HG03378 (cell line): ENCODE measurements at regions not wholly inside any gene's neighbourhood (a gene's known extent, or its start where the extent isn't known, plus 50 kb on each side); places are given as distances from the start of the nearest gene placed in this dataset.
A peak's percentile ranks its signal among the peaks of the same experiment; 100 is the strongest.

Experiments
- ATAC-seq: cut with Tn5 transposase; IDR thresholded peaks from one replicate; pipeline ENCODE4 v1.9.1; 2021; ENCODE audit warnings: mild to moderate bottlenecking, moderate library complexity; ENCODE audit not compliant: unreplicated experiment

DNA sequence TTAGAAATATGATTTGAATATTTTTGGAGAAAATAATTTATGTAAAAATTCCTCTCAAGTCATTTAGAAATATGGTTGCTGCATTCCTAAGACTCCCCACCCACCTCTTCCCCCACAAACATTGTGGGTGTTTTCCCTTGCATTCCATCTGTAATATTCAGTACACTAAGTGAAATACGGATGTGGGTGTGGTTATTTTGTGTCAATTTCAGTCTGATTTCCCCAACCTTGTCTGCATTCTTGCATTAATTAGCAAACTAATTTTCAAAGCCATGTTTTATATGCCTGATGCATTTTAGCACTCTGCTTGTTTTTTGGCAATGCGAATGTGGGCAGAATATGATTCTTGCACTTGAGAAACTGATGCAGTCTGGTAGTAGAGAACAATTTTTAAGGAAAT, 408.3 kb upstream of the RGMA start:
- no peak for ATAC-seq

DNA sequence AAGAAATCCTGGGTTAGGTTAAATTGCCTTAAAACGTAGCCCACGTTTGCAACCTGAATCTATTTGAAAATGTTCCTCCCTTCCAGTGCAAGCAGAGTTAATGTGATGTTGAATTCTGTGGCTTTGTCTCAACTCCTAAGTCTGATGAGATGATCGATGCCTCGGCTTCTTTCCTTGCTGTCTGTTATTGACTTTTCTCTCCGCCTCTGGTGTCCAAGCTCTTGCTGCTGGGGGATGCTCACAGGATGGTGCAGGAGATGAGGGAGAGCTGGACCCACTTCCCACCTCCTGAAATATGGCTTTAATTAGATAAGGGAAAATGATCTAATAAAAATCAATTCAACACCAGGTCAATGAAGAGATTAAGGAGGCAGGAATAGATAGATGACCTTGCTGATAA, 407.9 kb upstream of the RGMA start:
- no peak for ATAC-seq

DNA sequence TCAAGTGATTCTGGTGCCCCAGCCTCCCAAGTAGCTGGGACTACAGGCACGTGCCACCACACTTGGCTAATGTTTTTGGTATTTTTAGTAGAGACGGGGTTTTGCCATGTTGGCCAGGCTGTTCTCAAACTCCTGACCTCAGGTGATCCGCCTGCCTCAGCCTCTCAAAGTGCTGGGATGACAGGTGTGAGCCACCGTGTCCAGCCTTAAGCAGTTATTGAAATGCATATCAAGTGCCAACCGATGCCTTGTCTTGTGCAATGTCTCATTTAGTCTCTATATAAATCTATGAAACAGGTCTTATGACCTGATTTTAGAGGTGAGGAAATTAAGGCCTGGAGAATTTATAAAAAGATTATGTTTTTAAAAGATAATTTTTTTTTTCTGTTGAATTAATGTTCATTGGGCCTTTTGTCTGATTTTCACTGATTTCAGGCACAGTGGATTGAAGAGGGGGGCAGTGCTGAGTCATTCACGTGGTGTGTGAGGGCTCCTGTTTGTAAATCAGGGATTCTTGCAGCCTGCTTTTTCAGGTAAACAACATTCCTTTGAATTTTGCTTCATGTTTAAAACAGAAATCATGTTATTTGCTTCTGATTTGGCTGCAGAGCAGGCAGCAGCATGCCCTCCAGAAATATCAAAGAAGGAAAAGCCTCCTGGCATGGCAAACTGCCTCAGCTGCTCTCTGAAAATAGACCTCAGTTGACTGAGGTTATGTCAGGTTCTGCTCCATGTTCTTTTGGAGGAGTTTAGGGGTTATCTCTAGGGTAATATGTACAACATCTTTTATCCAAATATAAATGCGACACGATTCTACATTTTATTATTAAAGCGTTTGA, 407.0 kb upstream of the RGMA start:
- ATAC-seq = no peak

DNA sequence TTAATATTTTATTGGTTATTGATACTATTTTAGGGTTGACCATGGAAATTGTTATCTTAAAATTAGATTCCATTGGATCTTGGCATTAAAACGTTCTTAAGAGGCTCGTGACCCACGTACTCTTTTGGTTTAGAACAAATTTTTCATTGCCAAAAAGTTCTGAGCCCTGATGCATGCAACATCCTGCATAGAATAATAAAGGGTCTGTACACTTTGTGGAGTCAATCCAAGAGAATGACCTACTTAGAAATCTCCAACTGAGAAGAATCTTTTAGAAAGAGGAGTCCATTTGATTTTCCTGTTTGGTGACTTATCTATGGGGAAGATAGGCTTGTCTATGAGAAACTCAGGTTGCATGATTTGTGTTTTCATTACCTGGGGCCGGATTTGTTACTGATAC, 404.2 kb upstream of the RGMA start:
- ATAC-seq = no peak

DNA sequence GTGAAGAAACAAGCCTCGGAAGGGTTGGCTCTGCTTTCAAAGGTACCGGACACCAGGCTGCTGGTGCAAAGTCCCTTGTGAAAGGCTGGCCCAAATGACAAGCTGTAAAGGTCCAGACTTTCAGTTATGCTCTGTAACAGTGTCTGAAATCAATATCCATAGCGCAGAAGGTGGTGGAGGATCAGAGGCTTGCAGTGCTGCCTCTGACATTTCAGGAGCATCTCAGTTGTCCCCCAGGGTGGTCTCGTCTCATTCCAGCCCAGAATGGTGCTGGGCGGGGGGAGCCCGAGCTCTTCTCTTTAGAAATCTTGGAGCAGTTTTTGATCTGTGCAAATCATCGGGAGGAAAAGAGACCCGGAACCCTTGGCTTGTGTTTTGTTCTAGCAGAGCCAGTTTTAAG, 402.3 kb upstream of the RGMA start:
- ATAC-seq = no peak

DNA sequence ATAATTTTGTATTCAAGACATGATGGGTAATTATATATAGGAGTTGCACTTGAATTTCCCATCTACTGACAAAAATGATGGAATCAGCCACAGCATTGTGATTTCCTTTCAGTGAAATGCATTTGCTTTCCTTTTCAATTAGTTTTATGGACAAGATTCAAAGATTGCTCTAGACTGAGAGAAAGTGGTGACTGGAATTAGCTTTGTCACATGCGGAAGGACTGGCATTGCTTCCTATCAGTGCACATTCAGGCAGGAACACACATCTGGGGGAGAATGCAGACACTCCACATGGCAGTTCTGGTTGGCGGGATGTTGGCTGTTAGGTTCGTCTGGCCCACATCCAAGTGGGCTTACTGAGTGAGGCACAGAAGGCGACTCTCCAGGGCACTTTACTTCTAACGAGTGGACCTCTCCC, 399.3 kb upstream of the RGMA start:
- ATAC-seq = no peak

DNA sequence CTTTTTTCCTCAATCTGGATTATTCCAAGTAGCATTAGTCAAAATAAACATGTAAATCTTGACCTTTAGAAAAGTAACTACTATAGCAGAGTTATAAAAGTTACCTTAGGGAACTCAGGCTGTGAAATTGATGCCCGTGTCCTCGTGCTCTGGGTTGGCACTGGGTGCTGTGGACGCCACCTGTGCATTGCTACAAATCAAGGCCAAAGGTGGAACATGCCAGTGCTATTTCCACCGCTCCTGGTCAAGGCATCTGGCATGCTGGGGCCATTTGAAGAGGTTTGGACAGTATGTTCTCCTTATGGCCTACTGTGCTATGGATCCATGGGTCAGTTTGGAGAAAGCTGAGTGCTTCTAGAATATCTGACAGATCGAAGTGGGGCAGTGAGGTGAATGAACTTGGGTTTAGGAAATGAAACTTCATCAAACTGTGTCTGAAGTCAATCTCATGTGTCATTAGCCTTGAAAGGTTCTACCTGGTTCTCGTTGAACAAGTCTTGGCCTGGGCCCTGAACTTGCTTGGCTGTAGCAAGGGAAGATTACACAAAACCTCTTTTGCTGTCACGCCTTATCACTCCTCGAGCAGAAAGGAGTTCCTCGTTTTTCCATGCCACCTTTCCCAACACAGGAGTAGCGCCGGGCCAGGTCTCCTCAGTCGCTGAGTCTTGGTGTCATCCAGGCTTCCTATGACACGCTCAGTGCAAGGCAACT, 397.6 kb upstream of the RGMA start:
- ATAC-seq = no peak

DNA sequence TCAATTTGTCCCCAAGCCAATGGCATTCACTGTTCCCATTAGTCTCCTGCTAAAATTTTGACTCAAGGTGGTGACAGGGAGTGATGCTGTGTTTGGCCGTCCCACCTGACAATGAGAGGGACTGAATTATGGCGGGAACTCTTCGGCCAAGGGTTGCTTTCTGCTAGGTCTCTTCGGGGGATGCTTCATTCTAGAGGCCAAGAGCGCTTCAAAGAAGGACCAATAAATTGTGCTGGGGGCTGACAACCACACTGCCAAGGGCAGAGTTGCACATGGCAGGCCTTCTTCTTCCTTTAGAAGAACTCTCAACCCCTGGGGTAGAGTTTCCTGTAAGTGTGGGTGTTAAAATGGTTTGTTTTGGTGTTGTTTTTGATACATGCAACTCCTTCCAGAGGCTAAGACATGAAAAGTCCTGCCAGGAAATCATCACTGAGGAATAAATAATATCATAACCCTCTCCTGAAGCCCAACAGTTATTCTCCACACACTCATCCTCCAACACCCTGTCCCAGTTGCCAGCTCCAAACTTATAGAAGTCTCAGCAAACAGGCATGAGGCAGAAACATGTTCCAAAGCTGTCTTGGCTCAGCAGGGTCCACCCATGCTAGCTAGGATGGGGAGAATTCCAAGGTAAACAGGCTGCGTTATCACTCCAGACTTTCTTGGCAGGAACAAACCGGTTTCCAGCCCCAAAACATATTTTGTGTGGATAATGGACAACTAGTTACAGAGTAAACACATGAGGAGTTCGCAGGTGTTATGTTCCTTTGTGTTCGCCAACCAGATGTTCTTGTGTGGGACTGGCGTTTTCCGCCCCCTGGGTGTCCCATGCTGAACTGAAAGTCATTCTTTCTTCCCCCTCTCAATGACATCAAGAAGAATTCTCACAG, 396.7 kb upstream of the RGMA start:
- no peak for ATAC-seq

DNA sequence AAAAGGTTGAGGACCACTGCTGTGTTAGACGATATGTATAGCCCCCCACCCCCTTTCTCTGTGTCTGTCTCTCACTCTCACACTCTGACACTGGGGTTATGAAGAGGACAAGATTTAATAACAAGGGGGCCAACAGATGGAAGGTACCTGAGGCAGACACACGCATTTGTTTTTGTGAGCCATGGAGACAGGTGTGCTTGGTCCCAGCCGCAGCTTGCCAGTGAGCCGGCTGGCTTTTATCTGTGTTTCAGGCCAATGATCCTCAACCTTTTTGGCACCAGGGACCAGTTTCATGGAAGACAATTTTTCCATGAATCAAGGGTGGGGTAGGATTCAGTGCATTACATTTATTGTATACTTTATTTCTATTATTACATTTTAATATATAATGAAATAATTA, 394.9 kb upstream of the RGMA start:
- no peak for ATAC-seq

DNA sequence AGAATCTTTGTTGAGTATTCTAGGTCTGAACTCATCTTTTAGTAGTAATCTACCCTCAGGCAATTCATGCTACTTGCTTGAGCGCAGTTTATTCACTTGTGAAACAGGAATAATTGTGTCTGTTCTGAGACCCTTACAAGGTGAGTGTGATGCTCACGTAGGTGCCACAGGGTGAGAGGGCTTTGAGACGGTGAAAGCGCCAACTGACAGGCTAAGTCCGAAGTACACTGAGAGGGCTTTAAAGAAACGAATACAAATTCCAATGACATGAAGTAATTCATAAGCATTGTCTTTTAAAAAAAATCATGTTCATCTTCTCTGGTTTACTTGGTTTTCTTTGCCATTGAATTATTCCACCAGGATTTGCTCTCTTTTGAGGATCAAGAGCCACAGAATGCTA, 393.7 kb upstream of the RGMA start:
- no peak for ATAC-seq

DNA sequence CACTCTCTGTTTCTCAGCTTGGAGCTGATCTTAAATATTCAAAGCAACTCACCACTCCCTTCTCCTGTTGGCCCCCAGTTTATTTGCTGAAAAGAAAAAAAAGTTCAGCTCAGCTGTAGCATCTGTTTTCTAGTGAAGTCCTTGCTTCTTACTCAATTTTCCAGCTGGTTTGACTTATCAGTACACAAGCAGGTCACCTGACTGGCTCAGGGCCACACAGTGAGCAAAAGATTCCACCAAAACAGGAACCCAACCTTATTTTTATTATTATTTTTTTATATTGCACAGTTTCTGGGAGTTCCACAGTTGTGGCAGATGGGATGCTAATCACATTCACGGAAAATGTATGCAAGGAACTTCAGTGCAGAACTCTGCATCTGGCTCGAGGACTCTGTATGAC, 390.7 kb upstream of the RGMA start:
- no peak for ATAC-seq

DNA sequence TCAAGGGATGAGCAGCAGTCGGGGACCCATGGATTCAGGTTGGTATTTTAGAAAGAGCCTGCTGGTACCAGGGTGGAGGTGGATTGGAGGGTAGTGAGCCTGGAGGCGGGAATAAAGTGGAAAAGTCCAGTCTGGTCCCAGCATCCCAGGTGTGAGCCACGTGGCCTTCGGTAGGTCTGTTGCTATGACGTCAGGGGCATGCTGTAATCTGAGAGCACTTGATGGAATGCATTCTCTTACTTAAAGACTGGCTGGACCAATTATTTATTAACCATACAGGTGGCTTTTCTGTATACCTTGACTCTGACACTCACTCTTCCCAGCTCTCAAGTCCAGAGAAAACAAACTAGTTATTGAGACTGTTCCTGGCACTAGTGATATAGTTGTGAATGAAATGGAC, 389.9 kb upstream of the RGMA start:
- no peak for ATAC-seq

DNA sequence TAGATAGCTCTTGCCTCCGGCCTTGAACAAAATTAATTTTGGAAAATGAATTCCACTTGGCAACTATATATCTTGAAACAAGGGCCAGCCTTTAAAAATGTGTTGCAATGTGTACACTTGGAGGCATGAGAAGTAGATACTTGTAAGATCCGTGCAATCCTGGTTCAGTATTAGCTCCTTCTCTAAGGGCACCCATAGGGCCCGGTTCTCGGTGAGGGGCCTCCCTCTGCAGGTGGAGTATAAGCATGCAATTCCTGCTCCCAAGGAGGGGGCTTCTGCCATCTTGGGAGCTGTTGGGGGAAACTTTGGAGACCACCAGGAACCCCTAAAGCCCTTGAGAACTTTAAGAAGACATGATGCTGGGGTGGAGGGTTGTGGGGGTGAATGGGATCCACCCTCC, 388.7 kb upstream of the RGMA start:
- no peak for ATAC-seq

DNA sequence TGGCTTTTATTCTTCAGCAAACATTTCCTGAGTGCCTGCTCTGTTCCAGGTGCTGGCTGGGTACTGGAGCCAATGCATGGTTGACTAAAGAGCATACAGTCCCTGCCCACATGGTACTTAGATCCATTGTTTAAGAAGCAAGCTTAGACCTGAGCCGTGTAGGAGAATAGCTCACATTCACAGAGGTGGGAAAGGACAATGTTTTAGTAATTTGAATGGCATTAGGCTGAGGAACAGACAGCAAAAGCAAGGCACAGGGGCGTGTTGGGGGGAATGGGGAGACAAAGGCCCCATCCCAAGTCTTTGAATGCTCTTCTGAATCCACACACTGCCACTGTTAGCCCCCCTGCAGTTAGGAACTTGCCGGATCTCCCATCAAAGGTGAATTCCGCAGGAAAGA, 388.2 kb upstream of the RGMA start:
- ATAC-seq = no peak

DNA sequence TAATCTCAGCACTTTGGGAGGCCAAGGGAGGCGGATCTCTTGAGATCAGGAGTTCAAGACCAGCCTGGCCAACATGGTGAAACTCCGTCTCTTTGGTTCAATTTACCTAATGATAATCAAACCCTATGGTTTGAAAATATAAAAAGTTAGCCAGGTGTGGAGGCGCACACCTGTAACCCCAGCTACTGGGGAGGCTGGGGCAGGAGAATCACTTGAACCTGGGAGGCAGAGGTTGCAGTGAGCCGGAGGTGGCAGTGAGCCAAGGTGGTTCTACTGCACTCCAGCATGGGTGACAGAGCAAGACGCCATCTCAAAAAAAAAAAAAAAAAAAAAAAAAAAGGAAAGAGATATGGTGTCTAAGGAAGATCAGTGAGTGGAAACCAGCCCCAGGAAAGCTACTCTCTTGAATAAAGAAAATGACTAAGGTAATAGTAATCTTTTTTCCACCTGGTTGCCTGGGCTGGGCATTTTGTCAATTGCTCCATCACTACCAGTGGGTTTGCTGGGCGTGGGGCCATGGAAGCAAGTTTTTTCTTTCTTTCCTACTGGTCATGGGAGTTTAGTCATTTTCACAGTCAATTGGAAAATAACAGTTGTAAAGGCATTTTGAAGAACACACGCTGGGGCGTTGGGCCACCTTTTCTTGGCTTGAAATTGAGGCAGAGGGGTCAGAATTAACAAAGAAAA, 387.6 kb upstream of the RGMA start:
- ATAC-seq = no peak

DNA sequence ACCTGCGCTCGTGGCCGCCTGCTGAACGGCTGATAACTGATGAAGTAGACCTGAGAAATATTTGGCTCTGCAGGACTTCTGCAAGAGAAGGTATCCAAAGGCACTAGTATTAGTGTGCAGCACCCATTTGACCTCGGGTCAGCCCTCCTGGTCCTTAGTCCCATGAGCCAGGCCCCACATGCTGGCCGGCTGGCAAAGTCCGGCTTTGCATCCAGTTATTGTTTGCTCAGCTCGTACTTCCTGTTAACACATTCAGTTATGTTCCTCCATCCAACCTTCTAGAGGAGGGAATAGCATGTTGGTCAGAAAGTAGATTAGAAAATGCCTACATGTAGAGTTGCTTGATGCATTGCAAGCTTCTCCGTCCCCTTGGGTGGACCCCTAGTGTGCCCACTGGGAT, 385.7 kb upstream of the RGMA start:
- no peak for ATAC-seq

DNA sequence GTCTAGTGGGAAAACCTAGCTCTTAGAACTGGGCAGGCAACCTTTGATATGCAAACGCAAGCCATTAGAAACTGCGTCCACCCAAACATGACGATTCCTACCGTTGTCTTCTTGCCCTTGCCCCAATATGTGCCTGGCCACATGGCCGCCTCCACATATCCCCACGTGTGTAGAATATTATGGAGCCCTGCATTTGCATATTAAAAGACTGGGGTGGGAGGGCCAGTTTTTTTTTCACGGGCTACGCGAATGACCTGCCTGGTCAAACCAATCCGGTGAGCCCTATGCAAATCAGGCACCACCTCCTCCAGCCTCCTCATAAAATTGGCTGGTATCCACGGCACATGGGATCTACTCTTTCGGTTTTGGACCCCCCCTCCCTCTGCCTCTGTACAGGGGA, 381.0 kb upstream of the RGMA start:
- ATAC-seq = no peak

DNA sequence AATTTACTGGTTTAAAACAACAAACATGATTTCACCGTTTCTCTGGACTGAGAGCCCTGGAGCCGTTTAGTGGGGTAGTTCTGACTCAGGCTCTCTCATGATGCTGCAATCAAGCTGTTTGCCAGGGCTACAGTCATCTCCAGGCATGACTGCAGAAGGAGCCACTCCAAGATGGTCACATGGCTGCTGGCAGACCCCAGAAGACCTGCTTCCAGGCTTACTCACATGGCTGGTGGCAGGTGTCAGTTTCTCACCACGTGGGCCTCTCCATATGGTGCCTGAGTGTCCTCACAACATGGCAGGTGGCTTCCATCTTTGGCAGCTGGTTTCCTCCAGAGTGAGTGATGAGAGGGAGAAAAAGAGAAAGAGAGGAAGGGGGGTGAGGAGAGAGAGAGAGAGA, 378.3 kb upstream of the RGMA start:
- ATAC-seq = no peak

DNA sequence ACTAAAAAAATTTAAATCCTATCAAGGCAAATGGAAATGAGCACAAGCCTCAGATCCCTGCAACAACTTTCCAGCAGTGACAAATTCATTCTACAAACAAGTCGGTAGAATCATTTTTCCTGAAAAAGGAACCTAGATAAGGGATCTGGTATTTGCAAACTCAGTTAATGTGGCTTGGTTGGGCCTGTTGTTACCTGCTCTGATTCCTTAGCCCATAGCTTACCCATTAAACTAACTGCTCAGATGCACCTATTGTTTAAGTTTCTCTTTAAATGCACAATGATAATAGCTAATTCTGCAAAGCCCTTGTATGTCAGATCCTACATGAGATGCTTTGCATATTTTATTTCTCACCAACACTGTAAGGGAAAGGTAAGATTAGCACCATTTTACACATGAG, 377.4 kb upstream of the RGMA start:
- no peak for ATAC-seq

DNA sequence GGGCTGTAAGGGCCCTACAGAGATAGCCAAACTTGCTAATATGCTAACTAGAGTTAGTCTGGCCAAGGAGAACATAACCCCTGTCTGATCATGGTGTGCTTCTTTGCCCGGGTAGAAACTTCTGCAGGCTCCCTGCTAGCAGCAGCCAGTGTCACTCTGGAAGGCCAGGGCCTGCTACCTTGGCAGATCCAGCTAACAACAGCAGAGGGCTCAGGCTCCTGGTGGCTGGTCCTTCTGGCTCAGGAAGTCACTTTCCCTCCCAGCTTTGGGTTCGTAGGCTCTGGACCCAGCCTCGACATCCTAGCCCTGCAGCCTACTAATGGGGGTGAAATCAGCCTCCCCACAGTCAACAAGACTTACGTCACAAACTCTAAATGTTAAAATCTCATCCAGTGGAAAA, 373.7 kb upstream of the RGMA start:
- ATAC-seq = no peak

DNA sequence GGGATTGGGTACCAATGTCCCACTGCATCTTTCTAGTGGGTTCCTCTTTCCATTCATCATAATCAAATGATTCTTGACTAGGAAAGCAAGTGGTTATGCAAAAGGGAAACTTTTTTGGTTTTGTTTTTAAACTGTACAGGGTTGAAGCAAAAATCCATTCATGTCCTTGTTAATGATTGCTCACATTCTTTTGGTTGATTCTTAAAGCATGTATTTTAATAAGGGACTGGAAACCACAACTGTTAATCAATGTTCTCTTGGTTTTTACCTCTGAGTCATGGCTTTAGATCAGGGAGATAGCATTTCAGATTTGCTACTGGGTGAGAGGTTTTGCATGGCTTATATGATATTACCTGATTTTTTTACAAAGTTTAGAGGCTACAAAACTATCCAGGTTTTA, 371.7 kb upstream of the RGMA start:
- ATAC-seq = peak; percentile 97
